Peyer's patch (tissue), 4 donors: ENCODE measurements at regions not wholly inside any gene's neighbourhood (a gene's known extent, or its start where the extent isn't known, plus 50 kb on each side); places are given as distances from the start of the nearest gene placed in this dataset.

Source experiments
- DNase-seq, 3 donors: peaks; one replicate each; pipeline ENCODE4 v3.0.0-alpha.2; 2017 to 2019
- H3K27ac ChIP-seq, 4 donors: fragments of 200-600 bp; sonication (generic); one replicate each; pipeline ENCODE4 v1.5.1; 2016 to 2019
- H3K27me3 ChIP-seq, 2 donors: fragments of 200-600 bp; sonication (generic); one replicate each; pipeline ENCODE4 v1.5.1; 2019
- H3K36me3 ChIP-seq, 3 donors: fragments of 200-600 bp; sonication (generic); one replicate each; pipeline ENCODE4 v1.5.1; 2016 to 2019
- H3K4me1 ChIP-seq, 4 donors: fragments of 200-600 bp; sonication (generic); one replicate each; pipeline ENCODE4 v1.5.1; 2016 to 2019
- H3K4me3 ChIP-seq, 4 donors: fragments of 200-600 bp; sonication (generic); 1 replicate in 3 of 4; 2 replicates in 1 of 4; pipeline ENCODE4 v1.5.1; 2016 to 2019; ENCODE audit warnings: mild to moderate bottlenecking in 1 of 4
- H3K9me3 ChIP-seq, 4 donors: fragments of 200-600 bp; sonication (generic); one replicate each; pipeline ENCODE4 v1.5.1; 2016 to 2019; ENCODE audit warnings: mild to moderate bottlenecking in 1 of 4
- POLR2A ChIP-seq, 2 donors: fragments of 450-650 bp; IDR thresholded peaks; one replicate each; pipeline ENCODE4 v1.5.1; 2017; ENCODE audit warnings: antibody characterized with exemption in 2 of 2, mild to moderate bottlenecking in 2 of 2, moderate library complexity in 2 of 2
- TF ChIP-seq, protein P1 (sequence below), 6 experiments: fragments of 450-650 bp in 4 of 6; fragments of 200-600 bp in 2 of 6; sonication (generic) in 1 of 6; IDR thresholded peaks; one replicate each; pipeline ENCODE4 v1.5.1; 2017 to 2019; ENCODE audit warnings: antibody characterized with exemption in 6 of 6, mild to moderate bottlenecking in 3 of 6, moderate library complexity in 1 of 6

DNA sequence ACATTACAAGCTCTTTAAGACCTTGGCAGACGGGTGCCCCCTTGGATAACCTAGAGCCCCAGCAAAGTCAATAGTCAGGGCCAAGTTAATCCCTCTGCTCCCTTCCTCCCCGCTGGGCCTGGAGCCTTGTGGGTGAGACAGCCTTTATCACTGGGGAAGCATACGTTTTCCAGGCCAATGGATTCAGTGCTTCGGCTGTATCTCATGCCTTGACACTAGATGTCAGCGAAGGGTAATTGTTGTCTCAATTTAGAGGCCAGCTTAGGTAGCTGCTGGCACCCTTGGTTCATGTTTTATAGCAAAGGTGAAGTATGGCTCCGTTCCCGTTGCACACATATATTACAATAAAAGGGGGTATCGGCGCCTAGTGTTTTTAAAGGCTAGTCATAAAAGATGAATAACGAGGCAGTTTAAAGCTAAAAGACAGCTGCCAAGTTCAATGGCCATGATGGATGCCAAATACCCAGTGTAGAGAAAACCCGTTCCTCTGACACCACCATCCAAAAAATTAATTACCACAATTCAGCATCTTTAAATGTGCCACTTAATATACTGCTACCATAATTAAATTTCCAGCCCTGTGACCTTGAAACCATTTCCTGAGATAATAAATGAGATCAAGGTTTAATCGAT is 52.3 kb upstream of the BNIP2 start:
- Histone ChIP-seq H3K27me3 (no peaks in the 10 kb centered on the region), H3K4me1 (no peaks in the 10 kb centered on the region), H3K27ac (no peak overlapping the region), H3K4me3 (no peak overlapping the region), H3K36me3 (no peaks in the 10 kb centered on the region), H3K9me3 (no peaks in the 10 kb centered on the region)
- no peak for TF ChIP-seq POLR2A (IDR thresholded peaks at IDR 0.05)
- TF ChIP-seq, protein P1, sequence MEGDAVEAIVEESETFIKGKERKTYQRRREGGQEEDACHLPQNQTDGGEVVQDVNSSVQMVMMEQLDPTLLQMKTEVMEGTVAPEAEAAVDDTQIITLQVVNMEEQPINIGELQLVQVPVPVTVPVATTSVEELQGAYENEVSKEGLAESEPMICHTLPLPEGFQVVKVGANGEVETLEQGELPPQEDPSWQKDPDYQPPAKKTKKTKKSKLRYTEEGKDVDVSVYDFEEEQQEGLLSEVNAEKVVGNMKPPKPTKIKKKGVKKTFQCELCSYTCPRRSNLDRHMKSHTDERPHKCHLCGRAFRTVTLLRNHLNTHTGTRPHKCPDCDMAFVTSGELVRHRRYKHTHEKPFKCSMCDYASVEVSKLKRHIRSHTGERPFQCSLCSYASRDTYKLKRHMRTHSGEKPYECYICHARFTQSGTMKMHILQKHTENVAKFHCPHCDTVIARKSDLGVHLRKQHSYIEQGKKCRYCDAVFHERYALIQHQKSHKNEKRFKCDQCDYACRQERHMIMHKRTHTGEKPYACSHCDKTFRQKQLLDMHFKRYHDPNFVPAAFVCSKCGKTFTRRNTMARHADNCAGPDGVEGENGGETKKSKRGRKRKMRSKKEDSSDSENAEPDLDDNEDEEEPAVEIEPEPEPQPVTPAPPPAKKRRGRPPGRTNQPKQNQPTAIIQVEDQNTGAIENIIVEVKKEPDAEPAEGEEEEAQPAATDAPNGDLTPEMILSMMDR (IDR thresholded peaks at IDR 0.05), result peak in 3 of 6 experiments; percentile 18 to 45 (median 35)
- no peak for DNase-seq

- TF ChIP-seq POLR2A (IDR thresholded peaks at IDR 0.05), result no peak
- TF ChIP-seq, protein P1 (IDR thresholded peaks at IDR 0.05), result no peak
- no peak overlapping the region for H3K27ac ChIP-seq
These were observed 50.6 kb upstream of the BNIP2 start for GRCh38 chr15:59739557-59740186.

More at GRCh38 chr15:59739557-59740186, 50.6 kb upstream of the BNIP2 start:
- Histone ChIP-seq H3K4me1 (no peaks in the 10 kb centered on the region), H3K9me3 (no peaks in the 10 kb centered on the region), H3K36me3 (no peaks in the 10 kb centered on the region), H3K4me3 (no peak overlapping the region), H3K27me3 (no peaks in the 10 kb centered on the region)
- DNase-seq, result no peak
